ENCODE measurements at regions not wholly inside any gene's neighbourhood (a gene's known extent, or its start where the extent isn't known, plus 50 kb on each side); places are given as distances from the start of the nearest gene placed in this dataset.

DNA sequence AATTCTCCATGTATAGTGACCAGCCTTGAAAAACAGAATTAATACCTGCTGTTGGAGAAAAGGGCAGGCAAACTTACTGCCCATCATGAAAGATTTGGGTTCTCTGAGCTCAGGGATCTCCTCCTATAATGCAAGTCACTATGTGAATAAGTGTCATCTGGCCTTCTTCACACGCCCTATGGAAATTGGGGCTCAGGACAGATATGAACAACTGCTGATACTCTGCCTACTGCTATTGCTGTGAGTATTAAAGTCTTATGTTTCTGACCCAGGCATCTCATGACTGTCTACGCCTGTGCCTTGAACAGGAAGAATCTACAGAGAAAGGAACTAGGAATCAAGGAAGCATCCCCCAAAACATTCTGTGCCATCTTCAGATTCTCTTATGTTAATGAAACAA, 226.1 kb downstream of the SOD2 start:
- no peak for TF ChIP-seq CTCF (conservative IDR thresholded peaks at IDR 0.05)

DNA sequence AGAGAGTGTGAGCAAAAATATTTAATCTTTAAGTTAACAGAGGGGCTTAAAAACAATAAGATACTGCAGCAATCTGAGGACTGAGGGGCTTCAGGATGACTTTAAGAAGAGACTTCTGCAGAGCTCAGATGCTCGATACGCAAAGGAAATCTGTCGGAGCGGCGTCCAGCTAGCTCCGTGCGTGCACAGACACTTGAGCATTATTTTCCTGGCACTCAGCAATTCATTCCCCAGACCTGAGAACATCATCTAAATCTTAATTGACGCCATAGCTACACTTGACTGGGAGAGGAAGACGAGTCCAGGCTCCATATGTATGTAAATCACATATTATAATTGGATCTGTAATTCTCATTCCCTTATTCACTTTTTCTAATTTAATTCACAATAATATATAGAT, 228.2 kb downstream of the SOD2 start:
- no peak for TF ChIP-seq CTCF (conservative IDR thresholded peaks at IDR 0.05)
- H3K27ac ChIP-seq = no peak overlapping the region

More for the DNA sequence above, 226.1 kb downstream of the SOD2 start:
- no peak overlapping the region for H3K27ac ChIP-seq

DNA sequence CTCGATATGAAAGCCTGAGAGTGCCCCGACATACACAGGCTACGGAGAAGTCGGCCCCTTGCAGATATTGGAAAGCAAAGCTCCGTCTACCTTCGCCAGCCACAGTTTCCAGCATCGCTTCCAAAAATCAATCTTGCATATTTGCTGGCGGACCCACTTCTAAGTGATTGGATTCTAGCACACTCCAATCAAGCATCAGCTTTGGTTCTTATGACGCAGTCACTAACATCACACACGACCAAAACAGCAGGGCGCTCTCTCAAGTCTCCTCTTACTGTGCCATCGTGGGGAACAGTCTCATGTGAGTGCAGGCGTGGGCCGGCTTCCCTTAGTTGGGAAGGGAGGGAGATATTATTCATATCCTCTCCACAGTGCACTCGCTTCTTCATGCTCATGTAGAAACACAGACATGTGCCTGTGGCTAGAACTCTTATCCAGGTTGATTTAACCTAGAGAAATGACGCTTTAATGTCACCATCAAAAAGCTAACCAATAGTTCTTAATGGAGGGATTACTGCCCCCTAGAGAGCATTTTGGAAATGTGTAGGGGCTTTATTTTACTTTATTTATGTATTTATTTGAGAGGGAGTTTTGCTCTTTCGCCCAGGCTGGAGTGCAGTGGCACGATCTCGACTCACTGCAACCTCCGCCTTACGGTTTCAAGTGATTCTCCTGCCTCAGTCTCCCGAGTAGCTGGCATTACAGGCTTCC, 229.8 kb downstream of the SOD2 start:
- no peak overlapping the region for H3K27ac ChIP-seq
- TF ChIP-seq CTCF (conservative IDR thresholded peaks at IDR 0.05) = peak; percentile 18; the same call in 1 of the 2 replicates

- TF ChIP-seq CTCF (conservative IDR thresholded peaks at IDR 0.05) = no peak
- no peak overlapping the region for H3K27ac ChIP-seq
Observed at GRCh38 chr6:159462431-159462830, 230.6 kb downstream of the SOD2 start.

DNA sequence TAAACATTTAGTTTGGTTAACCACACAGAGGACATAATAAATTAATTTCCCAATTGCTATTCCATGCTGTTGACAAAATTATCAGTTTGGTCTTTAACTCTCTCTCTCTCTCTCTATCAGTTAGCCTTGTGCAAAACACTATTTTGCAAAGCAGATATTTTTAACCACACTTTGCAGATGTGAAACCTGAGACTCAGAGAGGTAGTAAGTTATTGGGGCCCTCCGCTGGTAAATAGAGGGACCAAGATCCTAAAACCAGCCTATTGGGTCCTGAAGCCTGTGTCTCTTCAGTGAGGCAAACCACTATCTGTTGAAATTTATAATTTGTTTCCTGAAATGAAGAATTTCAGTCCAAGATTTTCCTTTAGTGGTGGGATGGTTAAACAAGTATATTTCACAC, 231.0 kb downstream of the SOD2 start:
- H3K27ac ChIP-seq = no peak overlapping the region

GRCh38 chr6:159461266-159461665, 231.8 kb downstream of the SOD2 start:
- no peak overlapping the region for H3K27ac ChIP-seq
- no peak for TF ChIP-seq CTCF (conservative IDR thresholded peaks at IDR 0.05)

More for the DNA sequence above, 231.0 kb downstream of the SOD2 start:
- TF ChIP-seq CTCF (conservative IDR thresholded peaks at IDR 0.05) = no peak

DNA sequence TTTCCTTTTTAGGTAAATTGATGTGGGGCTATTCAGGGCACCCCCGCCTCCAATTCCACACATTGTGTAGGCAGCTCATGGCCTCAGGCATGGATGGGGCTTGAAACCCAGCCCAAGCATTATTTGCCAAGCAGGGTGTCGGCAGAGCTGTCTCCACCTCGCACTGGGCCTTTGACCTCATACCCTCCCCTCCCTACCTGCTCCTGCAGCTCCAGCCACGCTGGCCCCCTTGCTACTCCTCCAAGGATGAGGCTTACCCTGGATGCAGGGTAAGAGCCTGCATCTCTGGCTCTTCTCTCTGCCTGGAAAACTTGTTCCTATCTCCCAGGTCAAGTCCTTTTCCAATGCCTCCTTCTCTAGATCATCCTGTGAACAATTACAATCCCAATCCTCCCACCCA, 232.6 kb downstream of the SOD2 start:
- H3K27ac ChIP-seq = no peak overlapping the region
- no peak for TF ChIP-seq CTCF (conservative IDR thresholded peaks at IDR 0.05)
